GM12878 (cell line): ENCODE measurements at regions not wholly inside any gene's neighbourhood (a gene's known extent, or its start where the extent isn't known, plus 50 kb on each side); places are given as distances from the start of the nearest gene placed in this dataset.

Experiments used
- ATAC-seq: fragments of 200-7000 bp; cut with Tn5 transposase; 3 replicates; pipeline ENCODE4 v1.9.1; 2020; ENCODE audit warnings: mild to moderate bottlenecking, moderate library complexity
- BruUV-seq: library from RNA; stranded (reverse); fragments of 400-500 nt; replicated peaks from 2 replicates; lab custom pipeline; 2021; lab: Mats Ljungman, UMichigan
- CTCF ChIA-PET: fragments of 300-600 bp; sonication (Branson Sonifier 250); formaldehyde crosslinking; extraction: SDS; loops from one replicate; lab custom pipeline; 2021; ENCODE audit warnings: inconsistent platforms; lab: Yijun Ruan, JAX
- POLR2A ChIA-PET: fragments of 350-600 bp; formaldehyde crosslinking; extraction: SDS; loops from one replicate; lab custom pipeline; 2021; ENCODE audit warnings: inconsistent platforms; lab: Charles Lee
- RAD21 ChIA-PET: fragments of 300-600 bp; sonication (Branson Sonifier 250); formaldehyde crosslinking; loops from one replicate; lab custom pipeline; 2023; ENCODE audit warnings: antibody characterized with exemption; ENCODE audit not compliant: unreplicated experiment; lab: Charles Lee
- SMC1A ChIA-PET: fragments of 300-600 bp; sonication (Branson Sonifier 250); formaldehyde crosslinking; loops from one replicate; lab custom pipeline; 2023; ENCODE audit not compliant: unreplicated experiment, uncharacterized antibody; lab: Charles Lee
- DNase-seq: peaks from one replicate; pipeline ENCODE4 v3.0.0-alpha.2; 2011; ENCODE audit warnings: low read depth, low spot score
- FAIRE-seq: peaks from 3 replicates; lab custom pipeline; 2011; peaks lifted over from hg19 to GRCh38; lab: Jason Lieb, UNC
- H2AFZ ChIP-seq: 2 replicates; pipeline ENCODE4 v1.6.0; 2011; ENCODE audit warnings: low read depth, low read length, control low read depth; ENCODE audit not compliant: control insufficient read depth
- H3K27ac ChIP-seq: 2 replicates; pipeline ENCODE4 v1.5.1; 2011; ENCODE audit warnings: control low read depth; ENCODE audit not compliant: control insufficient read depth, insufficient read depth
- H3K27me3 ChIP-seq, 2 experiments: replicated peaks in 1 of 2; 2 replicates each; pipeline versions ENCODE4 v1.6.0 to v1.6.1; 2011; ENCODE audit warnings: low read length in 1 of 2; ENCODE audit not compliant: control insufficient read depth in 2 of 2, insufficient read depth in 2 of 2
- H3K36me3 ChIP-seq, 2 experiments: 2 replicates each; pipeline ENCODE4 v1.5.1; 2011; ENCODE audit warnings: low read length in 1 of 2; ENCODE audit not compliant: control insufficient read depth in 2 of 2, insufficient read depth in 2 of 2
- H3K4me1 ChIP-seq: 2 replicates; pipeline ENCODE4 v1.6.1; 2011; ENCODE audit warnings: mild to moderate bottlenecking, low read length, moderate library complexity, mixed read lengths; ENCODE audit not compliant: control insufficient read depth, insufficient read depth
- H3K4me2 ChIP-seq: 2 replicates; pipeline ENCODE4 v1.6.0; 2011; ENCODE audit warnings: control low read depth; ENCODE audit not compliant: control insufficient read depth, insufficient read depth
- H3K4me3 ChIP-seq: fragments of 200-600 bp; sonication (generic); 2 replicates; pipeline ENCODE4 v1.5.1; 2016
- H3K79me2 ChIP-seq: 2 replicates; pipeline ENCODE4 v1.6.0; 2011; ENCODE audit warnings: low read length; ENCODE audit not compliant: control insufficient read depth, insufficient read depth
- H3K9ac ChIP-seq: 2 replicates; pipeline ENCODE4 v1.8.0; 2011; ENCODE audit warnings: low read length, control low read depth, mixed read lengths; ENCODE audit not compliant: control insufficient read depth, insufficient read depth
- H3K9me3 ChIP-seq: replicated peaks from 3 replicates; pipeline ENCODE4 v1.5.1; 2011; ENCODE audit warnings: mild to moderate bottlenecking, low read length; ENCODE audit not compliant: control insufficient read depth, insufficient read depth
- H4K20me1 ChIP-seq: 2 replicates; pipeline ENCODE4 v1.6.0; 2011; ENCODE audit not compliant: control insufficient read depth, insufficient read depth
- BRCA1 ChIP-seq: IDR thresholded peaks from 2 replicates; pipeline ENCODE4 v1.6.1; 2011; ENCODE audit warnings: low read depth, low read length, improper control_type of control experiment
- CBFB ChIP-seq: IDR thresholded peaks from 2 replicates; pipeline ENCODE4 v1.6.1; 2016; ENCODE audit warnings: antibody characterized with exemption, low read depth
- CEBPB ChIP-seq, 2 experiments: fragments of 150-350 bp in 1 of 2; IDR thresholded peaks; 2 replicates each; pipeline ENCODE4 v1.6.1; 2012 to 2014; ENCODE audit warnings: low read depth in 2 of 2, low read length in 2 of 2, borderline replicate concordance in 1 of 2, inconsistent platforms in 1 of 2
- E4F1 ChIP-seq: fragments of 450-650 bp; IDR thresholded peaks from 2 replicates; pipeline ENCODE4 v1.6.1; 2018; ENCODE audit warnings: borderline replicate concordance, mild to moderate bottlenecking; ENCODE audit not compliant: partially characterized antibody
- IKZF1 ChIP-seq: fragments of 450-650 bp; conservative IDR thresholded peaks from 2 replicates; pipeline ENCODE4 v1.6.1; 2017; ENCODE audit warnings: antibody characterized with exemption, mild to moderate bottlenecking
- IRF5 ChIP-seq: fragments of 450-650 bp; IDR thresholded peaks from 2 replicates; pipeline ENCODE4 v1.6.1; 2017; ENCODE audit warnings: borderline replicate concordance
- MTA2 ChIP-seq: fragments of 450-650 bp; IDR thresholded peaks from 2 replicates; pipeline ENCODE4 v1.6.1; 2016; ENCODE audit warnings: low read depth, mild to moderate bottlenecking, moderate library complexity
- PAX5 ChIP-seq: IDR thresholded peaks from 2 replicates; pipeline ENCODE4 v1.6.1; 2011; ENCODE audit warnings: low read depth, low read length, borderline replicate concordance
- POU2F2 ChIP-seq: IDR thresholded peaks from 3 replicates; pipeline ENCODE4 v1.6.1; 2011; ENCODE audit warnings: low read depth, mild to moderate bottlenecking, low read length, borderline replicate concordance
- SMAD1 ChIP-seq: fragments of 450-650 bp; IDR thresholded peaks from 2 replicates; pipeline ENCODE4 v1.6.1; 2018; ENCODE audit warnings: mild to moderate bottlenecking, low read depth; ENCODE audit not compliant: partially characterized antibody
- STAT3 ChIP-seq: IDR thresholded peaks from 2 replicates; pipeline ENCODE4 v1.6.1; 2011; ENCODE audit warnings: low read depth, low read length, improper control_type of control experiment
- TBL1XR1 ChIP-seq: IDR thresholded peaks from 2 replicates; pipeline ENCODE4 v1.6.1; 2012; ENCODE audit warnings: low read depth, low read length, improper control_type of control experiment
- ZBED1 ChIP-seq: IDR thresholded peaks from 2 replicates; pipeline ENCODE4 v1.6.1; 2016; ENCODE audit warnings: borderline replicate concordance
- ZNF207 ChIP-seq: fragments of 450-650 bp; IDR thresholded peaks from 2 replicates; pipeline ENCODE4 v1.6.1; 2014; ENCODE audit warnings: antibody characterized with exemption, mild to moderate bottlenecking, borderline replicate concordance
- WGBS: methylation state at CpG from one replicate; pipeline ENCODE4 v1.1.6; 2016; ENCODE audit warnings: low lambda C conversion rate; ENCODE audit not compliant: insufficient replicate concordance, insufficient coverage; ENCODE audit errors: missing lambda C conversion rate; 5-methylcytosine and 5-hydroxymethylcytosine counted together
- in situ Hi-C: fragments of 300-500 bp; cut with MboI; formaldehyde crosslinking; loops from 9 replicates; pipeline ENCODE4 v1.14.3; 2018; ENCODE audit warnings: mixed read lengths
- intact Hi-C: fragments of 100-400 bp; cut with micrococcal nuclease; formaldehyde crosslinking; loops from one replicate; pipeline ENCODE4 v1.14.2; 2022; ENCODE audit not compliant: unreplicated experiment
- TF ChIP-seq, protein P1 (sequence below): fragments of 450-650 bp; IDR thresholded peaks from 2 replicates; pipeline ENCODE4 v1.6.1; 2018; ENCODE audit warnings: mild to moderate bottlenecking, low read depth, moderate library complexity; ENCODE audit not compliant: partially characterized antibody
- TF ChIP-seq, protein P2 (sequence below): IDR thresholded peaks from 2 replicates; pipeline ENCODE4 v1.6.1; 2011; ENCODE audit warnings: borderline replicate concordance, low read depth, mild to moderate bottlenecking, moderate library complexity, low read length; ENCODE audit not compliant: insufficient read depth, poor library complexity, severe bottlenecking

DNA sequence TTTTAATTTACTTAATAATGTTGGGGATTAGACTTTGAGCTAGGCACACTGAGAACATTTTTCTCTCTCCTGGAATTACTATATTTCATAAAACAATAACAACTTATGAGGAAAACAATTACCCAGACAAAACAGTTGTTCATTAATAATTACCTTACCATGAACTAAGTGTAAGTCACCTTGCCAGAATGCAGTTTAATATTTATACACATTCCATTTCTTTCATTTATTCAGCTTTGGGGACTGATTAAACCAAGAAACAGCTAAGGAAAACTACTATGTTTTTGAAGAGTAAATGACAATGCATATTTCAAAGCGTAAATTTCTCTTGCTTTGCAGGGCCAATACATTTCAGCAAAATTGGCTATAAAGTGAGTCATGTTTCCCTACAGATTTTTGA lies 616.2 kb downstream of the PRELID2 start (continued):
- TF ChIP-seq E4F1 (no peak), STAT3 (no peak), MTA2 (no peak), ZNF207 (no peak), CBFB (no peak), CEBPB (IDR thresholded peaks at IDR 0.05; ENCODE audit: borderline replicate concordance in 1 of 2, low read depth in 2 of 2, low read length in 2 of 2) (no peak), PAX5 (no peak)
- TF ChIP-seq, protein P1, sequence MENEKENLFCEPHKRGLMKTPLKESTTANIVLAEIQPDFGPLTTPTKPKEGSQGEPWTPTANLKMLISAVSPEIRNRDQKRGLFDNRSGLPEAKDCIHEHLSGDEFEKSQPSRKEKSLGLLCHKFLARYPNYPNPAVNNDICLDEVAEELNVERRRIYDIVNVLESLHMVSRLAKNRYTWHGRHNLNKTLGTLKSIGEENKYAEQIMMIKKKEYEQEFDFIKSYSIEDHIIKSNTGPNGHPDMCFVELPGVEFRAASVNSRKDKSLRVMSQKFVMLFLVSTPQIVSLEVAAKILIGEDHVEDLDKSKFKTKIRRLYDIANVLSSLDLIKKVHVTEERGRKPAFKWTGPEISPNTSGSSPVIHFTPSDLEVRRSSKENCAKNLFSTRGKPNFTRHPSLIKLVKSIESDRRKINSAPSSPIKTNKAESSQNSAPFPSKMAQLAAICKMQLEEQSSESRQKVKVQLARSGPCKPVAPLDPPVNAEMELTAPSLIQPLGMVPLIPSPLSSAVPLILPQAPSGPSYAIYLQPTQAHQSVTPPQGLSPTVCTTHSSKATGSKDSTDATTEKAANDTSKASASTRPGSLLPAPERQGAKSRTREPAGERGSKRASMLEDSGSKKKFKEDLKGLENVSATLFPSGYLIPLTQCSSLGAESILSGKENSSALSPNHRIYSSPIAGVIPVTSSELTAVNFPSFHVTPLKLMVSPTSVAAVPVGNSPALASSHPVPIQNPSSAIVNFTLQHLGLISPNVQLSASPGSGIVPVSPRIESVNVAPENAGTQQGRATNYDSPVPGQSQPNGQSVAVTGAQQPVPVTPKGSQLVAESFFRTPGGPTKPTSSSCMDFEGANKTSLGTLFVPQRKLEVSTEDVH: no peak
- TF ChIP-seq, all 136 proteins: peak for 0

DNA sequence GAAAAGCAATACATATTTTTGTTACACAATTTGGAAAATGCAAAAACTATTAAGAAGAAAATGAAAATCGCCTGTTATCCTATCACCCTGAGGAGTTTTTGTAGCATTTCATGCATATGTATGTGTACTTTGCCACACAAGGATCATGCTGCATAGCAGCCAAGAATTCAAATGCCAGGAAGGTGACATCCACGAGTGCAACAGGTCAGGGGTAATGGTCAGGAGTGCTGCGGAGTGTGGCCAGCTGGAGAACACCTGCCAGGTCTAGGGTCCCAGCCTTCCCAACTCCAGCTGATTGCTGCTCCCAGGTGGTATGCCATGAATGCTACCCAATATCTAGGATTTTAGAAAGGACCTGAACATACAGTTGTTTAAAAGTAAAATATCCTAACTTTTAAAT lies 617.1 kb downstream of the PRELID2 start:
- H3K9ac ChIP-seq: no peak overlapping the region
- H3K79me2 ChIP-seq: no peaks in the 10 kb centered on the region
- CTCF ChIA-PET: no interaction called here
- H3K4me3 ChIP-seq: no peak overlapping the region
- SMC1A ChIA-PET: no interaction called here
- DNase-seq (no peak), FAIRE-seq (peak; percentile 23), ATAC-seq (no peak)
- BruUV-seq: no TSS peak
- RAD21 ChIA-PET: no interaction called here
- H3K36me3 ChIP-seq: no peaks in the 10 kb centered on the region
- H3K27me3 ChIP-seq: no peaks in the 10 kb centered on the region
- no peak overlapping the region for H3K4me2 ChIP-seq
- intact Hi-C loops: no loop called here
- WGBS: 13% methylated on average over 3 of the region's 3 CpGs
- no peaks in the 10 kb centered on the region for H4K20me1 ChIP-seq
- H3K9me3 ChIP-seq: no peaks in the 10 kb centered on the region
- in situ Hi-C loops: no loop called here
- H3K27ac ChIP-seq: no peak overlapping the region
- H3K4me1 ChIP-seq: no peaks in the 10 kb centered on the region
- H2AFZ ChIP-seq: no peak overlapping the region
- POLR2A ChIA-PET: no interaction called here
- TF ChIP-seq POU2F2: no peak
- TF ChIP-seq TBL1XR1: no peak
- TF ChIP-seq IKZF1: no peak
- TF ChIP-seq SMAD1: no peak
- no peak for TF ChIP-seq ZNF207
- TF ChIP-seq, protein P2, sequence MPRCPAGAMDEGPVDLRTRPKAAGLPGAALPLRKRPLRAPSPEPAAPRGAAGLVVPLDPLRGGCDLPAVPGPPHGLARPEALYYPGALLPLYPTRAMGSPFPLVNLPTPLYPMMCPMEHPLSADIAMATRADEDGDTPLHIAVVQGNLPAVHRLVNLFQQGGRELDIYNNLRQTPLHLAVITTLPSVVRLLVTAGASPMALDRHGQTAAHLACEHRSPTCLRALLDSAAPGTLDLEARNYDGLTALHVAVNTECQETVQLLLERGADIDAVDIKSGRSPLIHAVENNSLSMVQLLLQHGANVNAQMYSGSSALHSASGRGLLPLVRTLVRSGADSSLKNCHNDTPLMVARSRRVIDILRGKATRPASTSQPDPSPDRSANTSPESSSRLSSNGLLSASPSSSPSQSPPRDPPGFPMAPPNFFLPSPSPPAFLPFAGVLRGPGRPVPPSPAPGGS: no peak
- TF ChIP-seq ZBED1: no peak
- TF ChIP-seq IRF5: no peak
- TF ChIP-seq BRCA1: no peak
